GM18502 (cell line): ENCODE measurements at regions not wholly inside any gene's neighbourhood (a gene's known extent, or its start where the extent isn't known, plus 50 kb on each side); places are given as distances from the start of the nearest gene placed in this dataset.

ENCODE experiments used
- ATAC-seq: cut with Tn5 transposase; IDR thresholded peaks from one replicate; pipeline ENCODE4 v1.9.1; 2021; ENCODE audit warnings: mild to moderate bottlenecking; ENCODE audit not compliant: unreplicated experiment, poor library complexity

- no peak for ATAC-seq
Measured at GRCh38 chr6:8780653-8781052, 345.3 kb upstream of the SLC35B3 start.

GRCh38 chr6:8764733-8765132 is 329.4 kb upstream of the SLC35B3 start:
- no peak for ATAC-seq

GRCh38 chr6:8760951-8761350 is 325.6 kb upstream of the SLC35B3 start:
- ATAC-seq = no peak

GRCh38 chr6:8758412-8758811 is 323.1 kb upstream of the SLC35B3 start:
- peak; percentile 78 for ATAC-seq

- ATAC-seq = no peak
Measured at GRCh38 chr6:8750627-8751026, 315.3 kb upstream of the SLC35B3 start.

GRCh38 chr6:8749465-8749864 is 314.1 kb upstream of the SLC35B3 start:
- ATAC-seq = no peak

GRCh38 chr6:8743170-8743745 is 307.9 kb upstream of the SLC35B3 start:
- peak; percentile 94 for ATAC-seq

GRCh38 chr6:8739454-8739853 is 304.1 kb upstream of the SLC35B3 start:
- no peak for ATAC-seq

GRCh38 chr6:8738951-8739350 is 303.6 kb upstream of the SLC35B3 start:
- no peak for ATAC-seq

GRCh38 chr6:8736156-8736895 is 301.0 kb upstream of the SLC35B3 start:
- no peak for ATAC-seq

- ATAC-seq = no peak
Measured at GRCh38 chr6:8733879-8734278, 298.5 kb upstream of the SLC35B3 start.

- ATAC-seq = peak; percentile 81
Measured at GRCh38 chr6:8731874-8732273, 296.5 kb upstream of the SLC35B3 start.

GRCh38 chr6:8710668-8711431 is 275.5 kb upstream of the SLC35B3 start:
- no peak for ATAC-seq

- ATAC-seq = peak; percentile 61
Measured at GRCh38 chr6:8707956-8708772, 272.8 kb upstream of the SLC35B3 start.

- ATAC-seq = no peak
Measured at GRCh38 chr6:8707369-8707768, 272.0 kb upstream of the SLC35B3 start.

GRCh38 chr6:8705435-8706020 is 270.2 kb upstream of the SLC35B3 start:
- ATAC-seq = no peak

GRCh38 chr6:8703059-8703458 is 267.7 kb upstream of the SLC35B3 start:
- ATAC-seq = no peak

- ATAC-seq = no peak
Measured at GRCh38 chr6:8688821-8689220, 253.5 kb upstream of the SLC35B3 start.

GRCh38 chr6:8686077-8686476 is 250.7 kb upstream of the SLC35B3 start:
- no peak for ATAC-seq

GRCh38 chr6:8683204-8683603 is 247.9 kb upstream of the SLC35B3 start:
- peak; percentile 56 for ATAC-seq
